ENCODE measurements at regions not wholly inside any gene's neighbourhood (a gene's known extent, or its start where the extent isn't known, plus 50 kb on each side); places are given as distances from the start of the nearest gene placed in this dataset.

DNA sequence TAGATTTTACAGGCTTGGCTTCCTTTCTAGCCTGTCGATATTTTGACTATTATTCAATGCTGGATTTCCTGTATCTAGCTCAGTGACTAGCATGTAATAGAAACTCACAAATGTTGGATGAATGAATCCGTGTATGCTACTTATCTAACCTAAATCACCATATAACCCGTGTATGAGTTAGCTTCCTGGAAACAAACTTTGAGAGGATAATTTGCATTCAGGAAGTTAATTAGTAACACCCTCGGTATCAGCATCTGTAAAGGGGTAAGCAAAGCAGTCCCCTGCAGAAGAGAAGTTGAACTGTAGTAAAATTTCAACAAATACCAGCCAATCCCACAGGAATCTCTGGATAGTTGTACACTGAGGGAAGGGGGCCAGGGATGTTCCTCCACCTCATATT lies 269.4 kb upstream of the LRATD1 start:
- no peaks in the 10 kb centered on the region for H3K36me3 Mint-ChIP-seq (ENCODE audit: insufficient read depth)
- H3K4me1 Mint-ChIP-seq (ENCODE audit: low read depth), result no peaks in the 10 kb centered on the region
- no peak for DNase-seq (ENCODE audit: low spot score, unreplicated experiment)
- H3K27ac Mint-ChIP-seq, result no peak overlapping the region
- H3K9me3 Mint-ChIP-seq (ENCODE audit: low read depth), result peaks cover 3% of the 10 kb centered on the region
- no peak for TF ChIP-seq CTCF (IDR thresholded peaks at IDR 0.05; ENCODE audit: unreplicated experiment)
- H3K27me3 Mint-ChIP-seq, result no peaks in the 10 kb centered on the region
- no peak overlapping the region for H3K4me3 Mint-ChIP-seq (ENCODE audit: low read depth)

GRCh38 chr2:14363976-14364375 lies 268.5 kb upstream of the LRATD1 start:
- H3K4me3 Mint-ChIP-seq (ENCODE audit: low read depth), result no peak overlapping the region
- no peak overlapping the region for H3K27ac Mint-ChIP-seq
- no peak for TF ChIP-seq CTCF (IDR thresholded peaks at IDR 0.05; ENCODE audit: unreplicated experiment)
- no peaks in the 10 kb centered on the region for H3K4me1 Mint-ChIP-seq (ENCODE audit: low read depth)
- H3K9me3 Mint-ChIP-seq (ENCODE audit: low read depth), result peaks cover 3% of the 10 kb centered on the region
- no peaks in the 10 kb centered on the region for H3K27me3 Mint-ChIP-seq
- DNase-seq (ENCODE audit: low spot score, unreplicated experiment), result no peak
- no peaks in the 10 kb centered on the region for H3K36me3 Mint-ChIP-seq (ENCODE audit: insufficient read depth)

DNA sequence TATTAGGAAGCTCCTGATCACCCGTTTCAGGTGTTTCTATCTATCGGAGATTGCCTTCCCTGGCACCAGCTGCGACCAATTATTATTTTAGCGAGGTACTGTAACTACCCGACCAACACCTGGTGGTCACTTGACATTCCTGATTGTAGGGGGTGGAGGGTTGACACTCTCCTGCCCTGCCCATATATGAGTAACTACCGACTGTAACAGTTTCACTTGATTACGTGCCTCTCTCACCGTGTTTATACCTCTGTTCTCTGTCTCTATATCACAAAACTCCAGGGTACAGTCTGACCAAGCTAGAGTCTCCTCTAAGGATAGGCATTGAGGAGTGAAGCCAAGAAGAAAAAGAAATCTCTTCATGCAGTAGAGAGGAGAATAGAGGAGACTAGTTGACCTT lies 268.0 kb upstream of the LRATD1 start:
- Mint-ChIP-seq H3K27ac (no peak overlapping the region), H3K9me3 (ENCODE audit: low read depth) (peaks cover 6% of the 10 kb centered on the region), H3K36me3 (ENCODE audit: insufficient read depth) (no peaks in the 10 kb centered on the region), H3K27me3 (no peaks in the 10 kb centered on the region), H3K4me3 (ENCODE audit: low read depth) (no peak overlapping the region), H3K4me1 (ENCODE audit: low read depth) (no peaks in the 10 kb centered on the region)
- no peak for TF ChIP-seq CTCF (IDR thresholded peaks at IDR 0.05; ENCODE audit: unreplicated experiment)
- DNase-seq (ENCODE audit: low spot score, unreplicated experiment), result no peak

DNA sequence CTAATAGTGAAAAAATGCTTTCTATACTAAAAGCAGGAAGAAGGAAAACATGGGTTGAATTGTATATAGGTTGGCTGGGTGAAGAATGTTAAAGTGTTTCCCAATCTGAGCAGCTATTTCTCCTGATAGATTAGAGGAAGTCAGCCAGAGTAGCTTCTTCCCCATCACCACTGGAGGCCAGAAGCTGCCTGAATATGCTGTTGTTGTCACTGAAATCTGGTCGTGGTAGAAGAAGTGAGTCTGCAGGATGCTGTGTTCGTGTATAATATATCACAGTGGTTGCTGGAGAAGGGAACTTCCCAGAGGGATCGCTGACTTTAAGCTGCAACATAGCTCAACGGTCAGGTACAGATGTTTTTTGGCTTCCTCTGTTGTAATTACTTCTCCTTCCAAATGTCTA lies 247.5 kb upstream of the LRATD1 start:
- Mint-ChIP-seq H3K36me3 (ENCODE audit: insufficient read depth) (no peaks in the 10 kb centered on the region), H3K4me1 (ENCODE audit: low read depth) (no peaks in the 10 kb centered on the region), H3K27ac (no peak overlapping the region), H3K9me3 (ENCODE audit: low read depth) (no peaks in the 10 kb centered on the region), H3K27me3 (no peaks in the 10 kb centered on the region), H3K4me3 (ENCODE audit: low read depth) (no peak overlapping the region)
- DNase-seq (ENCODE audit: low spot score, unreplicated experiment), result no peak
- no peak for TF ChIP-seq CTCF (IDR thresholded peaks at IDR 0.05; ENCODE audit: unreplicated experiment)

DNA sequence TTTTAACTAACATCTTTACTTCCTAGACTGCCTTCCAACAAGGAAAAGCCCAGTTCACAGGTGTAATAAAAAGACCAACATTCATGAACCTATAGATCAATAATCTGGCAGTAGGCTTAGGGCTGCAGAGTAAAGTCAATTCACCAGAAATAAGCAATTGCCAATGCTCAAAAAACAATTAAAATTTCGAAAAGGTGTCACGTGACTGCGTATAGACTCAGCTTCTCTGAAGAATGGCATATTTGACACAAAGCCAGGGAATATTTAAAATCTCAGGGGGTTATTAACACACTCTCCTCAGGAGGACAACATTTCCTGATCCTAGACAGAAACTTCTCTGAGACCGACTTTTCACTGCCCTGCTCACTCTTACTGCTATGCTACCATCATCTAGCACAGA lies 245.2 kb upstream of the LRATD1 start:
- no peaks in the 10 kb centered on the region for H3K9me3 Mint-ChIP-seq (ENCODE audit: low read depth)
- H3K27ac Mint-ChIP-seq, result no peak overlapping the region
- no peaks in the 10 kb centered on the region for H3K36me3 Mint-ChIP-seq (ENCODE audit: insufficient read depth)
- no peaks in the 10 kb centered on the region for H3K27me3 Mint-ChIP-seq
- no peak for TF ChIP-seq CTCF (IDR thresholded peaks at IDR 0.05; ENCODE audit: unreplicated experiment)
- DNase-seq (ENCODE audit: low spot score, unreplicated experiment), result no peak
- H3K4me3 Mint-ChIP-seq (ENCODE audit: low read depth), result no peak overlapping the region
- peaks cover 2% of the 10 kb centered on the region for H3K4me1 Mint-ChIP-seq (ENCODE audit: low read depth)
